Omental fat pad (tissue), 3 donors: ENCODE measurements at regions not wholly inside any gene's neighbourhood (a gene's known extent, or its start where the extent isn't known, plus 50 kb on each side); places are given as distances from the start of the nearest gene placed in this dataset.

ENCODE experiments used
- ATAC-seq: fragments of 150-250 bp; one replicate; pipeline ENCODE4 v1.9.1; 2016; ENCODE audit warnings: mild to moderate bottlenecking, moderate library complexity; ENCODE audit not compliant: low FRiP score
- DNase-seq: peaks from one replicate; pipeline ENCODE4 v3.0.0-alpha.2; 2019; ENCODE audit warnings: low spot score
- CTCF ChIP-seq, 3 donors: fragments of 450-650 bp; IDR thresholded peaks; one replicate each; pipeline ENCODE4 v1.5.1; 2016 to 2017; ENCODE audit warnings: antibody characterized with exemption in 3 of 3, mild to moderate bottlenecking in 3 of 3, moderate library complexity in 2 of 3

GRCh38 chr2:129794116-129794515, 185.3 kb upstream of the RAB6C start:
- TF ChIP-seq CTCF (IDR thresholded peaks at IDR 0.05) = no peak
- ATAC-seq (no peak), DNase-seq (no peak)

GRCh38 chr2:129794540-129794939, 184.9 kb upstream of the RAB6C start:
- DNase-seq (no peak), ATAC-seq (no peak)
- no peak for TF ChIP-seq CTCF (IDR thresholded peaks at IDR 0.05)

- ATAC-seq (no peak), DNase-seq (no peak)
- TF ChIP-seq CTCF (IDR thresholded peaks at IDR 0.05) = no peak
Observed at GRCh38 chr2:129796225-129796624, 183.2 kb upstream of the RAB6C start.

GRCh38 chr2:129796801-129797488, 182.5 kb upstream of the RAB6C start:
- TF ChIP-seq CTCF (IDR thresholded peaks at IDR 0.05) = no peak
- ATAC-seq (no peak), DNase-seq (no peak)

GRCh38 chr2:129797489-129798300, 181.8 kb upstream of the RAB6C start:
- DNase-seq = no peak
- TF ChIP-seq CTCF (IDR thresholded peaks at IDR 0.05) = no peak
- ATAC-seq = no peak

GRCh38 chr2:129798301-129798581, 181.2 kb upstream of the RAB6C start:
- ATAC-seq (no peak), DNase-seq (no peak)
- TF ChIP-seq CTCF (IDR thresholded peaks at IDR 0.05) = no peak

GRCh38 chr2:129798626-129799025, 180.8 kb upstream of the RAB6C start:
- DNase-seq (no peak), ATAC-seq (no peak)
- no peak for TF ChIP-seq CTCF (IDR thresholded peaks at IDR 0.05)
